GM20000 (cell line): ENCODE measurements at regions not wholly inside any gene's neighbourhood (a gene's known extent, or its start where the extent isn't known, plus 50 kb on each side); places are given as distances from the start of the nearest gene placed in this dataset.

Source experiments
- DNase-seq: peaks from one replicate; pipeline ENCODE4 v3.0.0; 2012; ENCODE audit warnings: low spot score
- CTCF ChIP-seq: IDR thresholded peaks from 2 replicates; pipeline ENCODE4 v1.5.1; 2012; ENCODE audit warnings: mild to moderate bottlenecking, control low read depth; ENCODE audit errors: extremely low read depth, missing control alignments

- DNase-seq: no peak
- TF ChIP-seq CTCF: no peak
Measured at GRCh38 chr2:212871597-212871996, 279.8 kb downstream of the IKZF2 start.

GRCh38 chr2:212864186-212864585 is 287.2 kb downstream of the IKZF2 start:
- DNase-seq: no peak
- no peak for TF ChIP-seq CTCF

- DNase-seq: no peak
- TF ChIP-seq CTCF: no peak
Measured at GRCh38 chr2:212863185-212863588, 288.2 kb downstream of the IKZF2 start.

- no peak for TF ChIP-seq CTCF
- no peak for DNase-seq
Measured at GRCh38 chr2:212858496-212858895, 292.9 kb downstream of the IKZF2 start.

- TF ChIP-seq CTCF: no peak
- DNase-seq: no peak
Measured at GRCh38 chr2:212854771-212855170, 296.6 kb downstream of the IKZF2 start.

GRCh38 chr2:212854116-212854515 is 297.3 kb downstream of the IKZF2 start:
- no peak for TF ChIP-seq CTCF
- DNase-seq: no peak

- no peak for DNase-seq
- no peak for TF ChIP-seq CTCF
Measured at GRCh38 chr2:212845941-212846340, 305.5 kb downstream of the IKZF2 start.
